ENCODE measurements at regions not wholly inside any gene's neighbourhood (a gene's known extent, or its start where the extent isn't known, plus 50 kb on each side); places are given as distances from the start of the nearest gene placed in this dataset.

- TF ChIP-seq MAX (IDR thresholded peaks at IDR 0.05; ENCODE audit: low read depth, low read length) (no peak), POLR2A (IDR thresholded peaks at IDR 0.05; ENCODE audit: extremely low read depth, insufficient read length) (no peak), MYC (IDR thresholded peaks at IDR 0.05; ENCODE audit: low read depth, low read length) (no peak)
- TF ChIP-seq, protein P1, sequence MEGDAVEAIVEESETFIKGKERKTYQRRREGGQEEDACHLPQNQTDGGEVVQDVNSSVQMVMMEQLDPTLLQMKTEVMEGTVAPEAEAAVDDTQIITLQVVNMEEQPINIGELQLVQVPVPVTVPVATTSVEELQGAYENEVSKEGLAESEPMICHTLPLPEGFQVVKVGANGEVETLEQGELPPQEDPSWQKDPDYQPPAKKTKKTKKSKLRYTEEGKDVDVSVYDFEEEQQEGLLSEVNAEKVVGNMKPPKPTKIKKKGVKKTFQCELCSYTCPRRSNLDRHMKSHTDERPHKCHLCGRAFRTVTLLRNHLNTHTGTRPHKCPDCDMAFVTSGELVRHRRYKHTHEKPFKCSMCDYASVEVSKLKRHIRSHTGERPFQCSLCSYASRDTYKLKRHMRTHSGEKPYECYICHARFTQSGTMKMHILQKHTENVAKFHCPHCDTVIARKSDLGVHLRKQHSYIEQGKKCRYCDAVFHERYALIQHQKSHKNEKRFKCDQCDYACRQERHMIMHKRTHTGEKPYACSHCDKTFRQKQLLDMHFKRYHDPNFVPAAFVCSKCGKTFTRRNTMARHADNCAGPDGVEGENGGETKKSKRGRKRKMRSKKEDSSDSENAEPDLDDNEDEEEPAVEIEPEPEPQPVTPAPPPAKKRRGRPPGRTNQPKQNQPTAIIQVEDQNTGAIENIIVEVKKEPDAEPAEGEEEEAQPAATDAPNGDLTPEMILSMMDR (IDR thresholded peaks at IDR 0.05; ENCODE audit: low read depth, low read length), result no peak
Measured at GRCh38 chr16:35195864-35196216, 1736.4 kb downstream of the TP53TG3F start.

All from NB4 (cell line).